Activated T-cell treated with anti-CD3 and anti-CD28 coated beads for 4 hours (primary cell): ENCODE measurements at regions not wholly inside any gene's neighbourhood (a gene's known extent, or its start where the extent isn't known, plus 50 kb on each side); places are given as distances from the start of the nearest gene placed in this dataset.

Source experiments
- DNase-seq: peaks from one replicate; pipeline ENCODE4 v3.0.0-alpha.2; 2020

DNA sequence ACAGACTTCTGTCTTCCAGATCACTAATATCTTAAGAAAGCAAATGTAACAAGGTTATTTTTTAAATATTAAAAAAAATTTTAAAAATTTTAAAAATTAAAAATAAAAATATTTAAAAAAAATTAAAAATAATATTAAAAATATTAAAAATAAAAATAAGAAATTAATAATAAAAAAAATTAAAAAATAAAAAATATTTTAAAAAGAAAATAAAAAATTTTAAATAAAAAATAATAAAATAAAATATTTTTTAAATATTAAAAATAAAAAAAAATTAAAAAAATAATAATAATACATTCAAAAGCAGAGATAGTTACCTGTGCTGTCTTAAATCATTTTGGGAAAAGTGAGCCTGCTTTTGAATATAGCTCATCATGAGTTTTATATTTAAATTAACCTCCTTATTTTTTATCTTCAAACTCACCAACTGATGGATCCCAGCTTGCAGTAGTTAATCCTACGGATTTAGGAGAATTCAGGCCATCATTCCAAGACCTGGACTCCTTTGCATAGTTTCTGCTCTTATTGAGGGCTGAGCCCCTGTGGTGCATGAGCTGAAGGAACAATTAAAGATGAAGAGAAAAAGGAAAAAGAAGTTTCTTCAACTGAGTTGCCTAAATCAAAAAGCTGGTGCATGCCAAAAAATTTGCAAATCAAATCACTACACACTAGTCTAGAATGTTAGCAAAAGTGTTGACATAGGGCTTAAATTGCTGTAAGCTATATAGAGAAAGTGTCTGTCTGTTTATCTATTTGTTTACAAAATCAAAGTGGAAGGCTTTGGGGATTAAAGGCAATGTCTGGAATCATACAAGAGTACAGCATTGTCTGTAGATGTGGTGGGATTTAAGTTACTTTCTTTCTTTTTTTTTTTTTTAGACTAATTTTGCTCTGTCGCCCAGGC lies 50.5 kb upstream of the ZNF438 start:
- DNase-seq = no peak

DNA sequence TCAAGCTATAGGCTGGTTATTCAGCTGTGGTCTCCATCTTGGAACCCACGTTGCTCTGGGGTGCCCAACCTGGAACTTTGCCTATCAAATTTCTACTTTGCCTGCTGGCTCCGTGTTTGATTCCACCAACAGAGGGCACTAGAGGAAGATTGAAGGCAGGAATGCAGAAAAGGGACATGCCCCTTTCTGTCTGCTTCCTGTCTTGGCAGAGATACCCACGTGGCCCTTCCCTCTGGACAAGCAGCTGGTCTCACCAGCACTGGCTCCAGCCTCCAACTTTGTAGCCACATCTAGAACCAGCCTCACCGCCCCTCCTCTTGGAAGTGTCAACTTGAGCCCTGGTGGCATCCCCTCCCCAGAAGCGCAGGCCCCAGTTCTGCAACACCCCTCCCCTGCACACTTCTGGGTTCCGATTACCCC lies 52.1 kb upstream of the ZNF438 start:
- DNase-seq = peak; percentile 55

DNA sequence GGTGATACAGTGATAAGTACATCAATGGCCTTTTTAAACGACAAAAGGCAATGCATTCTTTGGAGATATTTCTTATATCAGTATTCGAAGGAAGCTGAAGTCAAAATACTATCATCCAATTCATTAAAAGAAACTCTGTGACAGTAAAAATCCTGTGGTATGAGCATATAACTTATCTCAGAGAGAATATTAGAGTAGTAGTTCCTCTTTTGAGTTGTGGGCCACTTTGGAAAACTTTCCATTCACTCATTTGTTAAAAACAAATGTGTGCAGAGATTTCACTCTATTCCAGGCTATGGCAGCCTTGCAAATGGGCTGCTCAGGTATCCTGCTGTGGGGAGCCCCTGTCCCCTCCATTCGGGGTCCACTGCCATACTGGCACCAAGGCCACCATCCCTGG lies 55.3 kb upstream of the ZNF438 start:
- no peak for DNase-seq

DNA sequence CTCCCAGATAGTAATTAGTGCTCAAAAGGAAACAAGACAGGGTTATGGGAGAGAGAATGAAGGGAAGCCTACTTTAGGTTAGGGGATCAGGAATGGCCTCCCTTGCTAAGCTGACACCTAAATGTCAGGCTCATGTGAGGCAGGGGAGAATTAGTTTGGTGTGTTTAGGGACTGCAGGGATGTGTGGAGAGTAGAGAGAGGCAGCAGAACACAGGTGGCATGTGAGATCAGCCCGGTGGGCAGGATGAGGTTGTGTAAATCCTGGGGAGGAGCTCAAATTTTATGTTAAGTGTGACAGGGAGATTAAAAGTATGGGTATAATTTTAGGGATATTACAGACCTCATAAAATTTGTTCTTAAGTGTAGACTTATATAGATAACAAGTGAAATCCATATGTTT lies 56.2 kb upstream of the ZNF438 start:
- DNase-seq = no peak

DNA sequence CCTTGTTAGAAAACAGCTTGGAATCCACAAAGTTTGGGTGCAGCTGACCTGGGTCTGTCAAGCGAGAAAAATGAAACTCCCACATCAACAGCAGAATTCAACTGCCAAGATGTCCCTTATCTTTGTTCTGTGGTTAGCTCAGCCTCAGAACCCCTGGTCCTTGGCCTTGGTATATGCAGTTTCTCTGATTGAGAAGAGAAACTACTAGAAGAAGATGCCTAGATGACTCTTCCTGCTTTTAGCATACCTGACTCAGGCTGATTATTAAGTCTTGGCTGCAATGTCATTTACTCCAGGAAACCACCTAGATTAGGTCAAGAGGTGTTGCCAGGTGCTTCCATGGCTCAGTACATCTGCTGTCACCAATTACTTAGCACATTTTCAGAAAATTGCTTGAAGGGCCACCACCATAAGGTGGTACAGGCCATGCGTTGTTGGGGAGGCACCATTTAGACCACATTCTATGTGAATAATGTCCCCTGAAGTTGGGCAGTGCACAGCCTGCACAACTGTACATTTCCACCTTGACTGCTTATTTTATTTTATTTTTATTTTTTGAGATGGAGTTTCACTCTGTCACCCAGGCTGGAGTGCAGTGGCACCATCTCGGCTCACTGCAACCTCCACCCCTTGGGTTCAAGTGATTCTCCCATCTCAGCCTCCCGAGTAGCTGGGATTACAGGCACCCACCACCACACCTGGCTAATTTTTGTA lies 59.4 kb upstream of the ZNF438 start:
- DNase-seq = no peak

DNA sequence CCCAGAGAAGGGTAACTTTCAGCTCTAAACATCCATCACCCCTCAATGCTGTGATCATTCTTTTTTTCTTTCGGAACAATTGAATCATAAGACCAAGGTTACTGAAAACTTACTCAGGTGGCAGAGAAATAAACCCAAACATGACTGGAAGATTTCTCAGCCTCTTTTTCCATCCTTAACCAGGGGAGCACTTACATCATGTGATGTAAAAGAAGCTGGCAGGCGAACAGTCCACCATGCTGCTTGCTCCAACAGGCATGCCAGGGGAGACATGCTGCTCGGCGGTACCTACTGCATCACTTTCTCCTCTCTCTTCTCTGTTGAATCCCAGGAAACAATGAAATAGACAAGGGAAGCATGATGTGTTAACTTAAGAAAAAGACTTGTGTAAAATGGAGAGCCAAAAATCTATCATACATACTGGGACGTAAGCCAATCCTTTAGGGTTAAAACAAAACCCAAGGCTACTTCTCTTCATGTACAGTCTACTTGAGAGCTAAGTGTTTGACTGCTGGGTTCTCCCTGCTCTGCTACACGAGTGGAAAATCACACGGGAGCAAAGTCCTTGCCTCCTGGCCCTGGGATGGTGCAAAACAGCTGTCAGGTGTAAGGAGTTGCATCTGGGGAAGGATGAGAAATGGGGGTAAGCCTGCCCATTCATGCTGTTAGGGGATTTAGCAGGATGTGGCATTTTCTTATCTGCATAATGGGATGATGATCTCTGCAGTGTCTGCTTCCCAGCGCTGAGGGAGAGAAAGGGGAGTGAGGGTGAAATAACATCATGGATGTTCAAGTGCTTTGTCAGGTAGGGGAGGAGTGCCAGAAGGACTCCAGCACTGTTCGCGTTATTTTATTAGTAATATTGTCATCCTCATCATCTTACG lies 64.3 kb upstream of the ZNF438 start:
- no peak for DNase-seq

DNA sequence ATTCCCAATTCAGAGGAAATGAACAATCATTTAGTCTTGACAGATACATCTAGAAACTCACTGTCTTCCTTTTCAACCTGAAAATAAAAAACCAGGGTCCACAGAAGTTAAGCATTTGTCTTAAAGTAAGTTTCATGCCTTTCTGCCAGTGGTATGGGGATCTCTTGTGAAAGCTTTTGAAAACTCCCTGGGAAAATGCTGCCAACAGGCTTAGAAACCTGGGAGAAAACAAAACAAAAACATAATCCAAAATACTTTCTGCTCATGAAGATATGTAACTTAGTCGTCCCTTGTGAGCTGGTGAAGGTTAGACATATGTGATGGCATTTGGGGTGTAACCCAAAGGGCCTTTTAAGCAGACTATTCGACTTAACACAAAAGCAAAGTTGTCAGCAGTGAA lies 66.4 kb upstream of the ZNF438 start:
- DNase-seq = no peak

DNA sequence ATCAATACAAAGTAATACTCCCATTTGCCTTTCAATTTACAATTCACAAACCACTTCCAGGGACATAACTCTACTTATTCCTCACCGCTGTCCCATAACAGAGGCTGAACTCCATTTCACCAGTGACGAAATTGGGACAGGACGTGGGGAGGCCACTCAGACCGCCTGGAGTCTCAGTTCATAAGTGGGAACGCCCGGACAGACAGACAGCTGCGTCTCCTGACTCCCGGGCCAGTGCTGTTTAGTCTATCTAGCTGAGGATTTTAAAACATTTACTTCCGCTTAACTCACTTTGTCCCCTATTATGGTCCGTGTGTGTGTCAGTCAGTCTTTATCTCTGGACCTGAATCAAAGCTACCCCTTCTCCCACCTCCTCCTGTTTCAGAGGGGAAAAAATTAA lies 67.4 kb upstream of the ZNF438 start:
- no peak for DNase-seq

DNA sequence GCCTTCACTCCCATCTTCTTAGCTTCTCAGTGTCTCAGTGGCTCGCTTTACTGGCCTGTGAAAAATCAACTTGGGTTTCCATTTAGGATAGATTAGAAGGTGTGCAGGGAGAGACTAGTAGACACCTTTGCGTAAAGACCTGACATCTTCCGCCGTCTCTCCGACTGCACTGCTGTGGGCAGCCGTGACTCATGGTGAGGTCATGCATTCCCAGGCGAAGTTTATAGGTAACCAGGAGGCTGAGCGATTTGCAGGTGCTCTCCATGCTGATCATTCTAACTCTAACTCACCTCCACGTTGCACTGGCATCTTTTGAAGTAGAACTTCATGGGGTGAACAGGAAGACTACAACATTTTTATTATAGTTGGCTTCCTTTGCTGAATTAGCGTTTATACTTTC lies 68.0 kb upstream of the ZNF438 start:
- DNase-seq = peak; percentile 17

DNA sequence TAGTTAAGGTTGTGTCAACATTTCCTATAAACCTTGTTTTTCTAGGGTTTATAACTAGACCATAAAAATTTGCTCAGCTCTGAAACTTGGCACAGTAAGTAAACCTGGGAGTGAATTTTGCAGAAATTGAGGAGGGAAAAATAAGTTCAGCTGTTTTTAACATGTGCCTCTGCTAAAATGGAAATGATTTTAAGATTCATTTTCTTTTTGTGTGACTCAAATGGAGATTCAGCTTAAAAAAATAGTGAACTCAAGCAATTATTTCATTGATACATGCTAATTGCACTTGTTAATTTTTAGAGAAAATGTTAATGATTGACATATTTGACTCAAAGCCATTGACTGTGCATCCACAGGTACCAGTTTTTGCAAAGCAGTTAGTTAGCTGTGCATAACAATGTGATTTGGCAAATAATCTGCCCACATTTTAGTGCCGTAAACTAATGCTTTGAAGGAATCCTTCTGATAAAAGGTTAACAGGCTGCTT lies 68.5 kb upstream of the ZNF438 start:
- no peak for DNase-seq

DNA sequence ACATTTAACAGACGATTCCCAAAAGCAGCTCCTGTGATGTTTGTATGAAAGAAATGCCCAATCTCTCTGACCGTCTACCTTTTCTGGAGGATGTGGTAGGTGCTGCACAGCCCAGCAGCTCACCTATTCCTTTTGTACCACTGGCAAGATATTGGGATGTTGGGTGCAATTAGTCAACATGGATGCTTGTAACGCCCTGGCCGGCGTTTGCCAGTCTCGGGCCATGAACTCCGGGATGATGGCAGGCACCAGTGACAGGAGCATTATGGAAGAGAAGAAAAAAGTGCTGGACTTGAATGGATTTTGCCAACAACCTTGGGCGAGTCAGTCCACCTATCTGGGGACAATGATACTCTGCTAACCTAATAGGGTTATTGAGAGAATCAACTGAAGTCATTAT lies 69.0 kb upstream of the ZNF438 start:
- no peak for DNase-seq

DNA sequence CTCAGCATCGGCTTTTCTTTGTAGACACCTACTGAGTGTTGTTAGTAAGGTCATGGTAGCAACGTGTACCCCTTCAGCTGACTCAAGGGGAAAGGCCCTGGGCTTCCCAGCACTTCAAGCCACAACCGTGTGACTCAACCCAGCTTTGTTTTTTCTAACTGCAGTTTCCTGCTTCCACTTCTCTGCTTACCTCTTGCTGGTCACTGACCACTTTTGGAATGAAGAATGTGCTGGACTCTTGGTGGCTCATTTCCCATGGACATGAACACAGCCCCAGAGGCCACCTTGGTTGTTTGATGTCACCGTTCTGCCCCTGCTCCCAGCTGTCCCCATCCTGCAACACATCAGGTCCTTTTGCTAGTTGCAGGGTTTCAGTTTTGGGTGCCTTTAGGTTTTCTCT lies 69.5 kb upstream of the ZNF438 start:
- peak; percentile 43 for DNase-seq

DNA sequence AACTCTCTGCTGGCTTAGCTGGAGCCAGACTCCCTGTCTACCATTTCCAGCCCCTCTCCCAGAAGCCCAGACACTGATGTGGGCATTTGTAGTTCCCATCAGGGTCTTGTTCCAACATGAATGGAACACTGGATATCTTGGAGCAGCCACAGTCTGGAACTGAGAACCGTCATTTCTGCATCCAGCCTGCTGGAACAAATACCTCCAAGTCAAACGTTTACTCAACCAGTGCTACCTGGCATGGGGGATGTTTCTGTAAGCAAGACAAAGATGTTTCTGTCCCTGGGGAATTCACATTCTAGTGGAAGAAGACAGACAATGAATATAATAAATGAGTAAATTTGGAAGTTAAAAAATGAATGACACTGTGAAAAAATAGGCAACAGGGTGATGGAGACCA lies 70.8 kb upstream of the ZNF438 start:
- no peak for DNase-seq

DNA sequence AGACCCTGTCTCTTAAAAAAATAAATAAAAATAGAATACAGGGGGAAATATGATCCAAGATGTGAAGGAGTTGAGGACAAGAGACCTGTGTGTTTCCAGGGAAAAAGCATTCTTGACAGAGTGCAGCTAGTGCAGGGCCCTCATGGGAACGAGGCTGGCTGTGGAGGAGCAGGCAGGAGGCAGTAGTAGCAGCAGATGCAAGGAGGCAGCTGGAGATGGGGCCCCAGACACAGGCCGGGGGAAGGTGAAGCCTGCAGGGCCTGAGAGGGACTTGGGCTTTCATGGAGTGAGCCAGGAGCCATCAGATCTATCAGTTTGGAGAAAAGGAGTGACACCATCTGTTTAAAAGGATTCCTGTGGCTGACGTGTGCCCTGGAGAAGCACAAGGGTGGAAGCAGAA lies 71.4 kb upstream of the ZNF438 start:
- no peak for DNase-seq

DNA sequence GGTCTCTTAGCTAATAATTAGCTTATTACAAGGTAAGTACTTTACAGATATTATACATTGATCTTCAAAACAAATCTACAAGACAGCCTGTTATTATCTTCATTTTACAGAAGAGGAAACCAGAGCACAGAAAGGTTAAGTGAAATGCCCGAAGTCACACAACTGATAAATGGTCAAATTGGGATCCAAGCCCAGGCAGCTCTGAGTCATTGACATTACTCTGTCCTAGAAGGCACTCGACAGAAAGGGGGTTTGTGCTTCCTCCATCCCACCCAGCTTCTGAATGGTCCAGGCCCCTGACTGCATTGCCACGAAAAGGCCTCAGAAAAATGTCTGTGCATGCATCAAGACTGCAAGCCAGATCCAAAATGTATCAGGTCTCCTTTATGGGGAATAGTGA lies 81.3 kb upstream of the ZNF438 start:
- no peak for DNase-seq

DNA sequence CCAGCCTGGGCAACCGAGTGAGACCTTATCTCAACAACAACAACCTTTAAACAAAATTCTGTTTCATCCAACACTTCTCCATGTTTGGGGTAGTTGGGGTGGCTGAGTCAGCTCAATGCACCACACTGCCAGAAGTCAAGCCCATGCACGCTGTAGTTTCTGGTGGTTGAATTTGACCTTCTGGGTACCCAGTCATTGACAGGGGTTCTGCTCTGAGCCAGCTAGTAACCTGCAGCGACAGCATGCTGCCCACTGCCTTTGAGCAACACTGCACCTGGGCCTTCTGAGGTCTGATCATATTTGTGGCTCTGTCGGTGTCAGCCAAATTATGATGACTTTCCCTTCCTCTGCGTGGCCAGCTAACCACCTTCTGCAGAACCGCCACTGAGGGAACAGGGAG lies 84.6 kb upstream of the ZNF438 start:
- no peak for DNase-seq

DNA sequence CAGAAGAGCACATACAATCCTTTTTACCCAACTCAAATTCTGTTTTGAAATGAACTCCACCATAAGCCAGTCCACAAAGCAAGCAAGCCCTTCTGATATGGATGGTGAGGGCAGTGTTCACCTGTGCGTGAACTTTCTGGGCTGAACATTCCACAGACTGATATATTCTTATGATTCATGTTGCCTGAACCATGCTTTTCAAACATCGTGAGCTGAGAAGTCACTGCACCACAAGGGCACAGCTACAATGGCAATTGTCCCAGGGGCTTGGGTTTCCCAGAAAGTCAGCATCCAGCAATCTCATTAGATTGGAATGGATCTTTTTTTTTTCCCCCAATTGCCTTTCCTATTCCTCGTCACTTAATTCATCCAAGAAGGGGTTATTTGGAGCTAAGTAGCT lies 86.9 kb upstream of the ZNF438 start:
- no peak for DNase-seq

DNA sequence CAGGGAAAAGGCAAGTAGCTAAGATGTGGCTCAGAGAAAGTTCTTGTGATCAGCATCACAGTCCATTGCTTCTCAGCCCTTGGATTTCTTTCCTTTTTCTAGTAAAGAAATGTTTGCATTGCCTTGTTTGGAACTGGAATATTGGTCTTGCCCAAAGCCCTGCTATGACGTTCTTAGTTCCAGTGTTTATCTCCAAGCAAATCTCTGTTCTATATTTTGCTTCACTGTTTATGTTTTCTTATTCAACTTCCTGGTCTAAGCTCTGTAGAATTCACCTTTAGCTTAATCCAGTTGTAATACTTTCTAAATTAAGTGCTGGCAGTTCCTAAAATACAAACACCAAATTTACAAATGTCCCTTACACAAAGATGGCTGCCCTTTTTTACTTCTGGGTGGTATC lies 88.7 kb upstream of the ZNF438 start:
- DNase-seq = no peak

DNA sequence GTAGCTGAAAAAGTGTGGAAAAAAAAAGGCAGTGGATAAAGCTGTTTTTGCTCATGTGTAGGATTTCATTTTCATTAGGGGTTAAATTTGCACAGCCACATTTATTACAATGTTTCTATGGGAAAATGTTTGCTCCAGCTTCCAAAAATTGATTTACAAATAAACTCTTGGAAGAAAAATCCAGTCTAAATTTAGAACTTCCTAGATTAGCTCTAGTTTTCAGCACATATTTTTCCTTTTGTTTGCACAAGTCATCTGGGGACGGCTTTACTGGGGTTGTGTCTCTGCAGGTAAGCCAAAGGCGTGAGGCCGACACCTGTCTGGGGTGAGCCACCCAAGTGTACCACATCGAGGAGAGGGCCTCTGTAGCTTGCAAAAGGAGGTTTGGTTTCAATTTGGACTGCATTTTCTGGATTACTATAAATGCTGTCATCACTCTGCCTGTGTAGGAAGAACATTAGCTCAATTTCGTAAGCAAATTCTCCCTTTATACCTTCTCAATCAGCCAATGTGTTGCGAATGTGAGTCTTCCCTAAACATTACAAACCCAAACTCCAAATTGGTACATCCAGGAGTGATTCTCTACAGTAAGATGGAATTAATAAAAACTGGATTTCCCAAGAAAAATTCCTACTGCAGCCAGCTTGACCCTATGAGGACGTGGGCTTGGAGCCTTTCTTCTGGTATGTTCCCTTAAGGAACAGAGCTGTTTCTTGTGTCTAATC lies 89.5 kb upstream of the ZNF438 start:
- DNase-seq = no peak

DNA sequence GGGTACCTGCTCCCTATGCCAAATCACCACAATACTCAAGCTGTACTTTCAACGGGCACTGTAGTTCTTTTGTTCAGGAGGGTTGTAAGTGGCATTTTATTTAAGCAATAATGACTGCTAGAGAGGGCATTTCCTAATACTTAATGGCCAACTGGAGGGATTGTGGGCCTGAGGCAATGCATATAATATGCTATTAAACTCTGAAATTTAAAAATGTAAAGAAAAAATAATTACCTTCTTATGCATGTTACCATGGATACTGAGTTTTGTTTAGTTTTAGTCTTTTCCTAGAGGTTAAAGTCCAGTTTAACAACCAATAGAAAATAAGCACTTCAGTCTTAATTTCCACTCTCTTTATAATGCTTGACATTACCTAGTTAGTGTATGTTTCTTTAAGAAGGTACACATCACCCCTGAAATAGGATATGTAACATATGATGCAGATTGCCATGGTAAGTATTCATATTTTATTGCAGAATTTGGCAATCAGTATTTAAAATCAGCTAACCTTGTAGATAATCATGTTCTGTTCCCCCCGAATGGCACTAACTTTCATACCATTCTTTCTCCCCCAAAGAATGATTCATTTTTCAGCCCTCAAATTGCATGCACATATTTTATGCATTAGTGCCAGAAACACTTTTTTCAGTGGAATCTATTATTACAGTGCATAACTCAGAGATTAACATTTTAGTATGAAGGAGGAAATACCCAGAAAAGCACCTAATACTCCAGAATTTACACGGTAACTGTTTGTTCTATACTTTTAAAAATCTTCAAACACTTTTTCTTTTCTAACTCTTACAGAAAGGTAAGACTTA lies 90.3 kb upstream of the ZNF438 start:
- DNase-seq = no peak

DNA sequence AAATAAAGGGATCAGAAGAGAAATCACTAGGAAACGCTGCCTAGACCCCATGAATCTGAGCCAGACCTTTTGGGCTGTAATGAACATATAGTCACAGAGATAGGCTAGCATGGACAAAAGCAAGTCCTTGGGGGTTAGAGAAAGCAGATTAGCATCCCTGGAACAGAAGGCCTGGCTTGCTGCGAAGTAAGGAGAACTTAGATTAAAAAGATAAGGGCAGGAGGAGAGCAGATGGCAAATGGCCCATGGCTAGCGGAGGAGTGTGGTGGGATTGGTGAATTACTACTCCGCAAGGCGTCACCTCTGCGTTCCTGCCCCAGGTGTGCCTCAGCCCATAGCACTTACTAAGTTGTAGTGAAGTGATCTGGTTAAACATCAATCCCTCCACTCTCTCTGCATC lies 92.3 kb upstream of the ZNF438 start:
- no peak for DNase-seq

DNA sequence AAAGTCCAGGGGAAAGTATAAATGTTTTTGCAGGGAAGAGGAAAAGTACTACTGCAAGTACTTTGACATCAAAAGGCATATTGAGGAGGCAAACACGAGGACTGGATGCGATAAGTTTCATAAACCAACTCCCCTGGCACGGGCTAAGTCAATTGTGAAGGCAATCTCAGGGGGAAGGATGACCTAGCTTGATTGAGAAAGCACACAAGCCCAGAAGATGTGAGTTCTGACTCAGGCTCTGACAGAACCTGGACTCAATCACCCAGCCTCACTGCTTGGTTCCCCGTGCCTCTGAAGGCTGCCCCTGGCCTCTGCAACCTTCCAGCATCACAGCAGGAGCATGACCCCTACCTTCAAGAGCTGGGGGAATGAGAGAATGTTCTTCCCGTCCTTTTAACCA lies 93.2 kb upstream of the ZNF438 start:
- no peak for DNase-seq
